ENCODE measurements at regions not wholly inside any gene's neighbourhood (a gene's known extent, or its start where the extent isn't known, plus 50 kb on each side); places are given as distances from the start of the nearest gene placed in this dataset.

GRCh38 chr13:99642841-99643240 is 141.6 kb downstream of the TM9SF2 start:
- ATAC-seq (ENCODE audit: low FRiP score) (no peak), DNase-seq (ENCODE audit: low spot score) (no peak)
- no peak for TF ChIP-seq CTCF (IDR thresholded peaks at IDR 0.05)

DNA sequence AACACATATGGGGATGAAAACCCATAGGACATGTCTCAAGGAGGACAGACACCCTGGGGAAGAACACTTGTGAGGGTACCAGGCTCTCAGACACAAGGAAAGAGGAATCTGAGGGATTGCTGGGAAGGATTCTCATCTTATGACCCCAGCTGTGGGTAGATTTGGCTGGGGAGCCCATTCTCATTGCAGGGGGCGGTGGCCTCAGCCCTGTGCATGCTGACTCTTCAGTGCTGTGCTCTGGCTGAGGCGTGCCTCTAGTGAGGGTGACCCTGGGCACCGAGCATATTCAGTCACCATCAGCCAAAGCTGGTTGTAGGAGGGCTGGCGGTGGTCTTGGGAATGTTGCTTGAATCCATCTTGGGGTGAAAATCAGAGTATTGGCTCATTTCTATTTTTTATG is 140.7 kb downstream of the TM9SF2 start:
- no peak for ATAC-seq (ENCODE audit: low FRiP score)
- no peak for DNase-seq (ENCODE audit: low spot score)
- TF ChIP-seq CTCF (IDR thresholded peaks at IDR 0.05): no peak

DNA sequence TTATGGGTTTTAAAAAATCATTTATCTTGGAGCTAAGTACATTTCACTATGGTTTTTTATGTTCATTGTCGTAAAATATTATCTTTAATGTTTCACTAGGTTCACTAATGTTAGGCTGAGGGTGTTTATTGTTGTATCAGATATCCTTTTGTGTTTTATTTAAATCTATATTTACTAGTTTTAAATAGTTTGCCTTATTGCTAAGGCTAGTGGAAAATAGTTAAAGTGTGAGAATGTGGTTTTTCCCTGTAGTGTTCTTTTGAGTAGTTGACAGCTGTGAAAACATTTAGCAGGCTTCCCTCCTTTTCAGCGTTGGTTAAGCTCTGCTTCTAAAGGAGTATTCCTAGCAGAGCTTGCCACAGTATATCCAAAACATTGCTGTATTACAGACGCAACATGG is 139.0 kb downstream of the TM9SF2 start:
- no peak for TF ChIP-seq CTCF (IDR thresholded peaks at IDR 0.05)
- ATAC-seq (ENCODE audit: low FRiP score) (no peak), DNase-seq (ENCODE audit: low spot score) (no peak)

- no peak for TF ChIP-seq CTCF (IDR thresholded peaks at IDR 0.05)
- ATAC-seq (ENCODE audit: low FRiP score) (no peak), DNase-seq (ENCODE audit: low spot score) (no peak)
Measured at GRCh38 chr13:99639126-99639525, 137.9 kb downstream of the TM9SF2 start.

DNA sequence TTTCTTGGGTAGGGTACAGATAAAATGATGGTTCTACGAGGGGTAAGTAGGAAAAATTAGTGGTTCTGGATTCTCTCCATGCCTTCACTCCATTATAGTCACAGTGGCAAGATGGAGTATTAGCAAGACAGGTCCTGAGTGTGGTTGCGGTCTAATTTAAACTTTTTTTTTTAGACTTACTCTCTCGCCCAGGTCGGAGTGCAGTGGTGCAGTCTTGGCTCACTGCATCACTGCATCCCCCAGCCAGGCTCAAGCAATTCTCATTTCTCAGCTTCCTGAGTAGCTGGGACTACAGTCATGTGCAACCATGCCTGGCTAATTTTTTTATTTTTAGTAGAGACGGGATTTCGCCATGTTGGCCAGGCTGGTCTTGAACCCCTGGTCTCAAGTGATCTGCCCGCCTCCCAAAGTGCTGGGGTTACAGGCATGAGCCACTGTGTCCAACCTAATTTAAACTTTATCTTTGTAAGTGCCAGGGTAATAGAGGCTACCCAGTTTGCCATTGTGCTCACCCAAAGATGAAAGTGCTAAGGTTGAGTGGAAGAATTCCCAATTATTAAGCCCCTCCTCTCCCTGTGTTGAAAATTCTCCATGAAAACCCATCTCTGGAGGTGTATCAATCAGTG is 135.6 kb downstream of the TM9SF2 start:
- ATAC-seq (ENCODE audit: low FRiP score): no peak
- TF ChIP-seq CTCF (IDR thresholded peaks at IDR 0.05): no peak

GRCh38 chr13:99636306-99636705 is 135.0 kb downstream of the TM9SF2 start:
- TF ChIP-seq CTCF (IDR thresholded peaks at IDR 0.05): no peak
- no peak for DNase-seq (ENCODE audit: low spot score)
- no peak for ATAC-seq (ENCODE audit: low FRiP score)

More for the DNA sequence above, 135.6 kb downstream of the TM9SF2 start:
- no peak for DNase-seq (ENCODE audit: low spot score)

- no peak for TF ChIP-seq CTCF (IDR thresholded peaks at IDR 0.05)
- ATAC-seq (ENCODE audit: low FRiP score) (no peak), DNase-seq (ENCODE audit: low spot score) (no peak)
Measured at GRCh38 chr13:99634672-99635071, 133.4 kb downstream of the TM9SF2 start.
